ENCODE measurements at regions not wholly inside any gene's neighbourhood (a gene's known extent, or its start where the extent isn't known, plus 50 kb on each side); places are given as distances from the start of the nearest gene placed in this dataset.
"Not testable (repeated sequence)": the region's sequence is repeated elsewhere in the genome, so short reads cannot be mapped to it uniquely, and the experiment has no call there.

DNA sequence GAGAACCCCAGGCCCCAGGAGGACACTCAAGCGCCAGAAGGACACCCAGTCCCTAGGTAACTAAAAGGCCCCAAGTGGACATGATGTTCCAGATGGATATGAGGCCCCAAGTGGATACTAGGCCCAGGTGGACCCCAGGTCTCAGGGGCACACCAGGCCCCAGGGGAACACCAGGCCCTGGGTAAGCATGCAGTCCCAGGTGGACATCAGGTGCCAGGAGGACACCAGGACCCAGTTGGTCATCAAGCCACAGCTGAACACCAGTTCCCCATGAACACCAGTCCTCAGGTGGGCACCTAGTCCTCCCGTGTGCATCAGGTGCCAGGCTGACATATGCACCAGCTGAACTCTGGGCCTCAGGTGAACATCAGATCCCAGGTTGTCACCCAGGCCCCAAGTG lies 1488.8 kb upstream of the TPTE start:
- H3K79me1 ChIP-seq (ENCODE audit: low read length); H3K27me3 ChIP-seq (ENCODE audit: insufficient read depth, low read length, poor library complexity); H2AK5ac ChIP-seq (ENCODE audit: low read length); H3K4me3 ChIP-seq (ENCODE audit: low read length); H3K36me3 ChIP-seq (ENCODE audit: control insufficient read depth, insufficient read depth, low read length); H2BK5ac ChIP-seq (ENCODE audit: low read length); H3K23ac ChIP-seq (ENCODE audit: low read length); H2BK15ac ChIP-seq (replicated peaks; ENCODE audit: low read depth); H3K79me2 ChIP-seq (ENCODE audit: control insufficient read depth, insufficient read depth, low read length); H3K27ac ChIP-seq (ENCODE audit: low read depth, low read length); H4K8ac ChIP-seq (ENCODE audit: low read depth, low read length); H3K9ac ChIP-seq (ENCODE audit: low read length); H3K18ac ChIP-seq (ENCODE audit: low read length); H3K4me2 ChIP-seq (ENCODE audit: low read length); DNase-seq; H2BK120ac ChIP-seq (ENCODE audit: low read depth, low read length); H3K4me1 ChIP-seq (ENCODE audit: control insufficient read depth, low read depth, low read length); H3K4ac ChIP-seq (ENCODE audit: low read depth, low read length); H4K5ac ChIP-seq (ENCODE audit: low read length); H3K56ac ChIP-seq (ENCODE audit: low read length): not testable (repeated sequence)
- WGBS (ENCODE audit: extremely low coverage, insufficient coverage, low lambda C conversion rate): no CpG with 5 or more reads among the region's 2 CpGs

DNA sequence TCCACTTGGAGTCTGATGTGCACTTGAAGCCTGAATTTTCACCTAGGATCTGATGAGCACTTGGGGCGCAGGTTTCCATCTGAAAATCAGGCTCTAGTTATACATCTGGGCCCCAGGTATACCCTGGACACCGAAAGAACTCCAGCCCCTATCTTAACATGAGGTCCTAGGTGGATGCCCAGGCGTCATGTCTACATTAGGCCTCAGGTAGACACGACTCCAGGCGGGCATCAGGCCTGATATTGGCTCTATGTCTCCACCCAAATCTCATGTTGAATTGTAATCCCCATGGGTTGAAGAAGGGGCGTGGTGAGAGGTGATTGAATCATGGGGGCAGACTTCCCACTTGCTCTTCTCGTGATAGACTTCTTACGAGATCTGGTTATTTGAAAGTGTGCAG lies 1488.1 kb upstream of the TPTE start:
- H3K36me3 ChIP-seq (ENCODE audit: control insufficient read depth, insufficient read depth, low read length); H2BK5ac ChIP-seq (ENCODE audit: low read length); H3K79me1 ChIP-seq (ENCODE audit: low read length); H4K5ac ChIP-seq (ENCODE audit: low read length); H4K8ac ChIP-seq (ENCODE audit: low read depth, low read length); H3K4me3 ChIP-seq (ENCODE audit: low read length); H3K4ac ChIP-seq (ENCODE audit: low read depth, low read length); H3K27ac ChIP-seq (ENCODE audit: low read depth, low read length); H3K18ac ChIP-seq (ENCODE audit: low read length); H3K79me2 ChIP-seq (ENCODE audit: control insufficient read depth, insufficient read depth, low read length); H3K23ac ChIP-seq (ENCODE audit: low read length); DNase-seq; H2BK120ac ChIP-seq (ENCODE audit: low read depth, low read length); H3K27me3 ChIP-seq (ENCODE audit: insufficient read depth, low read length, poor library complexity); H2BK15ac ChIP-seq (replicated peaks; ENCODE audit: low read depth); H2AK5ac ChIP-seq (ENCODE audit: low read length); H3K4me2 ChIP-seq (ENCODE audit: low read length); H3K9ac ChIP-seq (ENCODE audit: low read length); H3K56ac ChIP-seq (ENCODE audit: low read length); H3K4me1 ChIP-seq (ENCODE audit: control insufficient read depth, low read depth, low read length): not testable (repeated sequence)
- WGBS (ENCODE audit: extremely low coverage, insufficient coverage, low lambda C conversion rate): no CpG with 5 or more reads among the region's 8 CpGs

DNA sequence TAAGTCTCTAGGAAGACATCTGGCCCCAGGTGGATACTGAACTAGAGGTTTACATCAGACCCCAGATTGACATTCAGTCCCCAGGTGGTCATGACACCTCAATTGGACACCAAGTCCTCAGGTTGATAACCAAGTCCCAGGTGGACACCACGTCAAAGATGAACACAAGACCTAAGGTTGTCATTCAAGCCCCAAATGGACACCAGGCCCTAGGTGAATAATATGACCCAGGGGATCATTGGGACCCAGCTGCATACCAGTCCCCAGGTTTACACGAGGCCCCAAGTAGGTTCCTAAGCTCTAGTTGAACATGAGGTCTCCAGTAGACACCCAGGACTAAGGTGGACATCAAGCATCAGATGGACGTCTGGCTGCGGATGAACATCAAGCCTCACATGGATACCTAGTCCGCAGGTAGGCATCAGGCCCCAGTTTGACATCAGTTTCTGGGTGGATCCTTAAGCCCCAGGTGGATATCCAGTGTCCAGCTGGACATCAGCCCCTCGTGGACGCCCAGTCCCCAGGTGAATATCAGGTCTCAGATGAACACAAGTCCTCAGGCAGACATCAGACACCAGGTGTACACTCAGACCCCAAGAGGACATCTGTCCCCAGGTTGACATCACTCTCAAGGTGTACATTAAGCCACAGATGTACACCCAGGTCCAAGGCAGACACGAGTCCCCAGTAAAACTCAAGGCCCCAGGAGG lies 1486.7 kb upstream of the TPTE start:
- H3K79me2 ChIP-seq (ENCODE audit: control insufficient read depth, insufficient read depth, low read length); H3K27ac ChIP-seq (ENCODE audit: low read depth, low read length); H3K36me3 ChIP-seq (ENCODE audit: control insufficient read depth, insufficient read depth, low read length); H4K8ac ChIP-seq (ENCODE audit: low read depth, low read length); H3K4me2 ChIP-seq (ENCODE audit: low read length); H3K27me3 ChIP-seq (ENCODE audit: insufficient read depth, low read length, poor library complexity); H2BK15ac ChIP-seq (replicated peaks; ENCODE audit: low read depth); H3K4ac ChIP-seq (ENCODE audit: low read depth, low read length); H3K56ac ChIP-seq (ENCODE audit: low read length); H2BK120ac ChIP-seq (ENCODE audit: low read depth, low read length); H3K4me3 ChIP-seq (ENCODE audit: low read length); H3K18ac ChIP-seq (ENCODE audit: low read length); H3K9ac ChIP-seq (ENCODE audit: low read length); H3K79me1 ChIP-seq (ENCODE audit: low read length); H4K5ac ChIP-seq (ENCODE audit: low read length); H3K4me1 ChIP-seq (ENCODE audit: control insufficient read depth, low read depth, low read length); H2AK5ac ChIP-seq (ENCODE audit: low read length); DNase-seq; H3K23ac ChIP-seq (ENCODE audit: low read length); H2BK5ac ChIP-seq (ENCODE audit: low read length): not testable (repeated sequence)
- WGBS (ENCODE audit: extremely low coverage, insufficient coverage, low lambda C conversion rate): no CpG with 5 or more reads among the region's 8 CpGs

GRCh38 chr21:9035225-9035624 lies 1486.2 kb upstream of the TPTE start:
- not testable (repeated sequence) for H3K9ac ChIP-seq (ENCODE audit: low read length); H3K27ac ChIP-seq (ENCODE audit: low read depth, low read length); H3K56ac ChIP-seq (ENCODE audit: low read length); H4K5ac ChIP-seq (ENCODE audit: low read length); H4K8ac ChIP-seq (ENCODE audit: low read depth, low read length); H2AK5ac ChIP-seq (ENCODE audit: low read length); H2BK5ac ChIP-seq (ENCODE audit: low read length); H3K4me3 ChIP-seq (ENCODE audit: low read length); H3K18ac ChIP-seq (ENCODE audit: low read length); H3K4me1 ChIP-seq (ENCODE audit: control insufficient read depth, low read depth, low read length); H3K4me2 ChIP-seq (ENCODE audit: low read length); H2BK15ac ChIP-seq (replicated peaks; ENCODE audit: low read depth); H3K79me1 ChIP-seq (ENCODE audit: low read length); DNase-seq; H3K23ac ChIP-seq (ENCODE audit: low read length); H3K79me2 ChIP-seq (ENCODE audit: control insufficient read depth, insufficient read depth, low read length); H3K4ac ChIP-seq (ENCODE audit: low read depth, low read length); H3K27me3 ChIP-seq (ENCODE audit: insufficient read depth, low read length, poor library complexity); H3K36me3 ChIP-seq (ENCODE audit: control insufficient read depth, insufficient read depth, low read length); H2BK120ac ChIP-seq (ENCODE audit: low read depth, low read length)
- no CpG with 5 or more reads among the region's 1 CpG for WGBS (ENCODE audit: extremely low coverage, insufficient coverage, low lambda C conversion rate)

- not testable (repeated sequence) for H3K4me1 ChIP-seq (ENCODE audit: control insufficient read depth, low read depth, low read length); H4K5ac ChIP-seq (ENCODE audit: low read length); H3K56ac ChIP-seq (ENCODE audit: low read length); H3K79me2 ChIP-seq (ENCODE audit: control insufficient read depth, insufficient read depth, low read length); H2BK15ac ChIP-seq (replicated peaks; ENCODE audit: low read depth); H3K18ac ChIP-seq (ENCODE audit: low read length); H3K4me3 ChIP-seq (ENCODE audit: low read length); DNase-seq; H2AK5ac ChIP-seq (ENCODE audit: low read length); H3K9ac ChIP-seq (ENCODE audit: low read length); H3K4me2 ChIP-seq (ENCODE audit: low read length); H3K36me3 ChIP-seq (ENCODE audit: control insufficient read depth, insufficient read depth, low read length); H3K79me1 ChIP-seq (ENCODE audit: low read length); H3K27me3 ChIP-seq (ENCODE audit: insufficient read depth, low read length, poor library complexity); H2BK5ac ChIP-seq (ENCODE audit: low read length); H2BK120ac ChIP-seq (ENCODE audit: low read depth, low read length); H3K23ac ChIP-seq (ENCODE audit: low read length); H4K8ac ChIP-seq (ENCODE audit: low read depth, low read length); H3K27ac ChIP-seq (ENCODE audit: low read depth, low read length); H3K4ac ChIP-seq (ENCODE audit: low read depth, low read length)
- no CpG with 5 or more reads among the region's 2 CpGs for WGBS (ENCODE audit: extremely low coverage, insufficient coverage, low lambda C conversion rate)
These were observed 1485.4 kb upstream of the TPTE start for GRCh38 chr21:9035970-9036369.

DNA sequence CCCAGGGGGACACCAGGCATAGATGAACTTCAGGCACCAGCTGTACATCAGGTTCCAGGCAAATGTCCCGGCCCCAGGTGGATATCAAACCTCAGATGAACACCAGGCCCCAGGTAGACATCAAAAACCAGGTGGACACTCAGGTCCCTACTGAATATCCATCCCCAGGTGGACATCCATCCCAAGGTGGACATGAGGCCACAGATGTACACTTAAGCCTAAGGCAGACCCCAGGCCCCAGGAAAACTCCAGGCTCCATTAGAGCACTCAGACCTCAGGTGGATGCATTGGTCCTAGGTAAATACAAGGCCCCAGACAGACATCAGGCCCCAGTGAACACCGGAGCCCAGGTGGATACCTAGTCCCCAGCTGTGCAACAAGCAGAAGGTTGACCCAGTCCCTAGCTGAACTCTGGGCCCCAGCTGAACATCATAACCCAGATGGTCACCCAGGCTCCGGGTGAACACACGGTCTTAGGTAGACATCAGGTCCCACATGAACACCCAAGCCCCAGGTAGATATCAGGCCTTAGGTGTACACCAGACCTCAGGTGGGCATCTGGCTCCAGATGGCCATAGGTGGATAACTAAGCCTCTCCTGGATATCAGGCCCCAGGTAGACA lies 1484.3 kb upstream of the TPTE start:
- not testable (repeated sequence) for H2BK5ac ChIP-seq (ENCODE audit: low read length); H2BK120ac ChIP-seq (ENCODE audit: low read depth, low read length); H3K4ac ChIP-seq (ENCODE audit: low read depth, low read length); H2BK15ac ChIP-seq (replicated peaks; ENCODE audit: low read depth); H3K27ac ChIP-seq (ENCODE audit: low read depth, low read length); H4K5ac ChIP-seq (ENCODE audit: low read length); H3K4me3 ChIP-seq (ENCODE audit: low read length); H3K9ac ChIP-seq (ENCODE audit: low read length); H3K79me1 ChIP-seq (ENCODE audit: low read length); H3K36me3 ChIP-seq (ENCODE audit: control insufficient read depth, insufficient read depth, low read length); H3K4me1 ChIP-seq (ENCODE audit: control insufficient read depth, low read depth, low read length); H3K79me2 ChIP-seq (ENCODE audit: control insufficient read depth, insufficient read depth, low read length); H3K27me3 ChIP-seq (ENCODE audit: insufficient read depth, low read length, poor library complexity); H3K18ac ChIP-seq (ENCODE audit: low read length); H4K8ac ChIP-seq (ENCODE audit: low read depth, low read length); H3K4me2 ChIP-seq (ENCODE audit: low read length); DNase-seq; H3K56ac ChIP-seq (ENCODE audit: low read length); H2AK5ac ChIP-seq (ENCODE audit: low read length); H3K23ac ChIP-seq (ENCODE audit: low read length)
- no CpG with 5 or more reads among the region's 4 CpGs for WGBS (ENCODE audit: extremely low coverage, insufficient coverage, low lambda C conversion rate)

All from mesendoderm (in vitro differentiated cells).